HG03045 (cell line): ENCODE measurements at regions not wholly inside any gene's neighbourhood (a gene's known extent, or its start where the extent isn't known, plus 50 kb on each side); places are given as distances from the start of the nearest gene placed in this dataset.

Source experiments
- ATAC-seq: cut with Tn5 transposase; IDR thresholded peaks from one replicate; pipeline ENCODE4 v1.9.1; 2021; ENCODE audit warnings: mild to moderate bottlenecking, moderate library complexity; ENCODE audit not compliant: unreplicated experiment

- no peak for ATAC-seq
Observed at GRCh38 chr15:46682969-46683791, 1034.1 kb upstream of the SEMA6D start.

- no peak for ATAC-seq
Observed at GRCh38 chr15:46685096-46685495, 1032.2 kb upstream of the SEMA6D start.

- no peak for ATAC-seq
Observed at GRCh38 chr15:46685681-46686080, 1031.6 kb upstream of the SEMA6D start.

DNA sequence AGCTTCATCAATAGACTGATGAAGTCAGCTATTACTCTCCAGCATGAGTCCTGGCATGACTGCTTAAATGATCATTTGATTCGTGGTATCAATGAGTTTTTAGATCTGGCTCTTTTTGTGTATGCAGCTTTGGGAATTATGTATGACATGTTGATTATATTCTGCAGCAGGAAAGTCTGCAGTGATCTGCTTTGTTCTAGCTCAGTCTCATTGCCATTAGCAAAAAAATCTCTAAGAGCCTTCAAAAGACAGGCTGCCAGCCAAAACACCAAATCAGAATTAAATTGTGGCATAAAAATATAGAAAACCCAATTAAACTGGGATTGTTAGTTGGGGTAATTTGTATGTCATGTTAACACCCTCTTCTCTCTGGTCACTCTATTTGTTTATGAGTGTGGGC is 1021.0 kb upstream of the SEMA6D start:
- ATAC-seq, result no peak

- no peak for ATAC-seq
Observed at GRCh38 chr15:46701346-46701745, 1016.0 kb upstream of the SEMA6D start.

DNA sequence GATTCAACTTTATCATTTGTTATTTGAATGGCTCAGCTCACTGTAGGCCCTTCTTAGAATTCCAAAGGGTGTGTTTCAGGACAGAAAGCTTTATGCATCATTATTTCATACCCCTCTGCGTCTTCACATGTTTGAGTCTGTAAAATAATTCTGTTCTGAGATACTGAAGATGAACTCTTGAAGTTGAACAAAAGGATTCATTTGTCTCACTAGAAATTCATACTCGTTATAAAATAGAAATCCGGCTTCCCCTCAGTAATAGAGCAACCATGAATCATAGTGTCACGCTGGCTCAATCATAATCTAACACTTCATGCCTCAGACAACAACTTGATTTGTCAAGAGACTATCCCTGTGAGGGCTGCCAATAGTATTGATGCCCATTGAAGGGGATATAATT is 1015.4 kb upstream of the SEMA6D start:
- ATAC-seq, result no peak

DNA sequence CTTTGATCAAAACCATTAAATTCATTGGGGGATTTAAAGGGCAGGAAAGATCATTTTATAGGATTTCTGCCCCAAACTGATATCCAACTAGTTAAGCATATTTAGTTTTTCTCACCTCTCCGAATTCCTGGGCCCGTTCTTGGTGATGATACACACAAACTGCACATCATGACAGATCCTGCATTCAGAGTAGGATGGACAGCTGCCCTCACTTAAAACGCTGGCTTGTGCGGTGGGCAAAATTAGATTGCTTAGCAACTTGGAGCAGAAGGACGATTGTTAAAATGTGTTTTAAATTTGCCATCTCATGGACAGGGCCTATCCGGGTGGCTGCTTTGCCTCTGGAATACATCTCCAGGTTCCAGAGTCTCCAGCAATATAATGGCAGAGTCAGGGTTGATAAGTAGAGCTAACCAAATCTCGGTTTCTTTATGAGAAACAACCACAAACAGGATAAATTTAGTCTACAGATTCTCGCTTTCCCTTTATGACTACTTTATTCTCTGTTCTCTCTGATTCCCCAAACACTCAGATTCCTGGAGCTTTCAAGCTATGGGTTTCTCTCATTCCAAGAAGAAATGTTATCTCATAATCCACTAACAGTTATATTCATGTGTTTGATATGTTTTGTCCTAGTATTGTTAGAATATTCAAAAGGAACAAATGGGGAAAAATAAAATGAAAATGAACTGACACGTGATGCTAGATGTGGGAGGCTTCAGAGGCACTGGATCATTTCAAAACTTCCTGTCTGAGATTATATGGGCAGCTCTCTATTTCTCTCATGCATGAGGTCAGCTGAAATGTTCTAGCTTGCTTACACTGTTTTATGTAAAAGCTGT is 1014.1 kb upstream of the SEMA6D start:
- no peak for ATAC-seq

GRCh38 chr15:46703871-46704637 is 1013.3 kb upstream of the SEMA6D start:
- no peak for ATAC-seq

- no peak for ATAC-seq
Observed at GRCh38 chr15:46707452-46707851, 1009.9 kb upstream of the SEMA6D start.

GRCh38 chr15:46708226-46708625 is 1009.1 kb upstream of the SEMA6D start:
- ATAC-seq, result no peak

DNA sequence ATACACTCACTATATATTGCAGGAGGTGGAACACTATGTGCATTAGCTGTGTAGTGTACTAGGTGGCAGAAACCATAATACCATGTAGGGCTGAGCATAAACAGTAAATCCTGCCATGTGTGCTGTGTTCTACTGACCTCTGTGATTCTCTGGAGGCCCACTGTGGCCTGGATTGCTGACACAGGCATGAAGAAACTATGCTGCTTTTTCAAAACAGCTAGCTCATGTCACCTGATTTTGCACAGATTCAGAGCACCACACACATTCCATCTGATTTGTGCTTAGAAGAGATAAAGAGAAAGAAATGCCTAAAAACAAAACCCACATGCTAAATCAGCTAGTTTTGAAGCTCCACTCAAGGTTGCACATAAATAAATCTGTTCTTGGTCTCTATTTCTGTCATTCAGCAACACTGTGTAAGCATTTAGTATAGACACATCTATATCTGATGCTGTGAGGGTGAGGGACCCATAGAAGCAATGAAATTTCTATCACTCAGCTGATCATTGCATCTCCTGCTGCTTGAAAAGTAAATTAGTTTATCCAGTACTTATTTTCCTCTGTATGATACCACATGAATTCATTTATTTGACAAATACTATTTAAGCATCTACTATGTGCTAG is 1007.7 kb upstream of the SEMA6D start:
- ATAC-seq, result no peak

- no peak for ATAC-seq
Observed at GRCh38 chr15:46710401-46710960, 1006.8 kb upstream of the SEMA6D start.

DNA sequence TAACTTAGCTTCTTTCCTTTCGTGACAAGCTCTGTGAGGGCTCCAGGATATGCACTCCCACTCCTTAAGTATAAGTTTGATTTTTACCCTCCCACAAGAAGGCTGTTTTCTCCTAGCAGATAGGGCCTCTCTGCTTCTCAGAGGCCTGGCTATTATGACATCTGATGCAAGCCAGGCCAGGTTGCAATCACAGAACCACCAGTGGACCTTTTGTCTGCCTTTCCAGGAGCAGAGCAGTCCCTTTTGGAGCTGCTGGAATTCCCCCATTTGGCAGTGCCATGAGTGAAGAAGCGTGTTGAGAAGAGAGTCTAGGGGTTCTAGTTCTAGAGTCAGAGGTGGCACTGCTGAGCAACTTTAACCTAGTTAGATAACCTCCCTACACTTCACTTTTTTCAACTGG is 1004.3 kb upstream of the SEMA6D start:
- ATAC-seq, result no peak

DNA sequence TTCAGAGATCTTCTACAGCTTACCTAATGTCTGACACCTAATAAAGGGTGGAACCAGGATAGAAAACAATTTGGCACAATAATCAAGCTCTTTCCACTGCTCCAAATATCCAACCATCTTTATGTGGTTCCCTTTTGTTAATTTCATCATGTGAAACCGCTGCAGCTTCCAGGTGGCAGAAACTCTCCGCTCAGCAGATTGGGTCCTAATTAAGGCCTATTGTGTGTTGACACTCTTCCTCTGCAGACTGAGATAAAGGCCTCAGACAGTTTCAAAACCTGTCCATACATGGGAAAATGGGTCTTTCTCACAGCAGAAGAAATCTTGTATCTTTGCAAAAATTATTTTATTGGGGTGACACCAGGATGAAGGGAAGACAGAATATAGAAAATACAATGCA is 1002.4 kb upstream of the SEMA6D start:
- no peak for ATAC-seq

GRCh38 chr15:46723308-46723707 is 994.0 kb upstream of the SEMA6D start:
- ATAC-seq, result no peak

GRCh38 chr15:46732060-46732459 is 985.2 kb upstream of the SEMA6D start:
- ATAC-seq, result no peak

DNA sequence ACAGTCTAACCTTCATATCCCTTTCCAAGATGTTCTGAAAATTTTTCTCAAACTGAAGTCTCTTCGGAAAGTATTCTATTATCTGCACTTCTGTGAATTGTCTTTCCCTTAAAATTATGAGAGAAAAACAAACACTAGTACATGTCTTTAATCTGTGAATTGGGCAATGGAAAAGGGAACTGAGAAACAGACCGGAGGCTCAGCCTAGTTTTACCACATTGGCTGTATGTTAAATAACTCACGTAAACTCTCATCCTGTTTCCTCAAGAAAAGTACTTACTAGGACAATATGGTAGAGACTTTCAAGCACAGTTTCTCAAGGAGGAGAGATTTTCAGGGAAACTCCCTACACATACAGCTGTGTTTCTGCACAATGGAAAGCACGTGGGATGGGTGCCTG is 982.2 kb upstream of the SEMA6D start:
- ATAC-seq, result no peak

DNA sequence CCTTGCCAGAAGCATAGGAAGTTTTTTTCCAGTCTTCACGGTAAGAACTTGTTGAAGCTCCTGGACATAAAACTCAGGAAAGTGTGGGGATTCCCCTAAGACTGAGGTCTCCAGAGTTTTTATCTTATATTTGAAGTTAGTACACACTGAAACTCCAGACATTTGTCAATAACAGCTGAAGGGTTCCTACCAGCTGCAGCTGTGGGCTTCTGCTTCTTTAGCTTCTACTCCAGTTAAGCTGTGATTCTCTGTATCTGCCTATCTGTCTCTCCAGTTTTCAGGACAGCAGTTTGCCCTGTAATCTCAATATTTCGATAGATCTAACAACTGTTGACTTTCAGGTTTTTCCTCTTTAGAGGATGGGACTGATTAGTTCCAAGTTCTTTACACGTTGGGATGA is 966.0 kb upstream of the SEMA6D start:
- ATAC-seq, result no peak

GRCh38 chr15:46753946-46754345 is 963.4 kb upstream of the SEMA6D start:
- ATAC-seq, result no peak

DNA sequence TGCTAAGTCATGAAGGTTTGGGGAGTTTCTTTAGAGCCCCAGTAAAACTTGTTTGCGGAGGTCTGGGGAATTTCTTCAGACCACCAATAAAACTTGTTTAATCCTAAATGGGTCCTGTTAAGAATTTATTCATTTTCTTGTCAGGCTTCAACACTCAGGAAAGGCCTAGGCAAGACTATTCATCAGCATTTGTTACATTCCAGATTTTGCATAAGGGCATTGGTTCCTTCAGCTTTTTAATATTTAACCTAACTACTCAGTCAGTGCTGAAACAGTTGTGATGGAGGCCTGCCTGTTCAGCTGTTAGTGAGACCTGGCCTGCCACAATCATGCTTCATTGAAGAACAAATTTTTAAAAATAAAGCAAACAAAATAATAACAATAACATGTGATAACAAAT is 954.2 kb upstream of the SEMA6D start:
- no peak for ATAC-seq

DNA sequence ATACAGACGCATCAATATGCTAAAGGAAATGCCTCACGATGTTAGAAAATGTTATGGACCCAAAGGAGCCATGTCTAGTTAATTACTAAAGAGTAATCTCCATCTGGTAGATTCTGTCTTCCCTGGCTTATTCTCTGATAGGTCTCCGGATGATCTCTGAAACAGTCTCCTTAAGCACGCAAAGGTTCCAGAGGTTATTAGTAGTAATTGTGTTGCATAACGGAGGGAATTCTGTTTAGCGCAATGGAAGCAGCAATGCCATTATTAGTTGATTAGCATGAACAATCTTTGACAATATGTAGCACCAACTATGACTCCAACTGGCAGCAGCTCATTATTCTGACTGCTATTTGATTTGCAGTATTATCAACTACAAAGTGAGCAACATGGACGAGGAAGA is 952.5 kb upstream of the SEMA6D start:
- no peak for ATAC-seq
